Smooth muscle cell (in vitro differentiated cells): ENCODE measurements at regions not wholly inside any gene's neighbourhood (a gene's known extent, or its start where the extent isn't known, plus 50 kb on each side); places are given as distances from the start of the nearest gene placed in this dataset.

Experiments
- DNase-seq: peaks from one replicate; lab custom pipeline; 2025; ENCODE audit not compliant: unreplicated experiment; lab: John Stamatoyannopoulos, UW
- H2AFZ ChIP-seq: fragments of 200-600 bp; sonication (generic); 2 replicates; pipeline ENCODE4 v1.6.0; 2016; ENCODE audit warnings: antibody characterized with exemption, low read depth, mild to moderate bottlenecking
- H3F3A ChIP-seq: fragments of 200-600 bp; sonication (generic); 2 replicates; pipeline ENCODE4 v1.6.0; 2017; ENCODE audit warnings: antibody characterized with exemption, low read depth
- H3K27ac ChIP-seq: fragments of 200-600 bp; sonication (generic); 2 replicates; pipeline ENCODE4 v1.5.1; 2016; ENCODE audit warnings: low read depth, mild to moderate bottlenecking
- H3K27me3 ChIP-seq: fragments of 200-600 bp; sonication (generic); 2 replicates; pipeline ENCODE4 v1.6.1; 2016; ENCODE audit warnings: low read depth, mild to moderate bottlenecking
- H3K36me3 ChIP-seq: fragments of 200-600 bp; sonication (generic); 2 replicates; pipeline ENCODE4 v1.5.1; 2016; ENCODE audit warnings: low read depth
- H3K4me1 ChIP-seq: fragments of 200-600 bp; sonication (generic); 2 replicates; pipeline ENCODE4 v1.5.1; 2016; ENCODE audit warnings: low read depth
- H3K4me2 ChIP-seq: fragments of 200-600 bp; sonication (generic); 2 replicates; pipeline ENCODE4 v1.6.0; 2016; ENCODE audit warnings: mild to moderate bottlenecking
- H3K4me3 ChIP-seq: fragments of 200-600 bp; sonication (generic); 2 replicates; pipeline ENCODE4 v1.5.1; 2016; ENCODE audit warnings: mild to moderate bottlenecking
- H3K79me2 ChIP-seq: fragments of 200-600 bp; sonication (generic); 2 replicates; pipeline ENCODE4 v1.6.0; 2016; ENCODE audit warnings: low read depth, mild to moderate bottlenecking
- H3K9ac ChIP-seq: fragments of 200-600 bp; sonication (generic); 2 replicates; pipeline ENCODE4 v1.6.0; 2016; ENCODE audit warnings: low read depth
- H3K9me3 ChIP-seq: fragments of 200-600 bp; sonication (generic); replicated peaks from 2 replicates; pipeline ENCODE4 v1.5.1; 2016; ENCODE audit warnings: low read depth
- H4K20me1 ChIP-seq: fragments of 200-600 bp; sonication (generic); 2 replicates; pipeline ENCODE4 v1.6.0; 2016; ENCODE audit warnings: low read depth
- WGBS: methylation state at CpG from one replicate; pipeline ENCODE4 v1.1.7; 2016; ENCODE audit warnings: low lambda C conversion rate; 5-methylcytosine and 5-hydroxymethylcytosine counted together
- TF ChIP-seq, protein P1 (sequence below): fragments of 200-600 bp; sonication (generic); IDR thresholded peaks from 2 replicates; pipeline ENCODE4 v1.5.1; 2017; ENCODE audit warnings: borderline replicate concordance, mild to moderate bottlenecking, antibody characterized with exemption; ENCODE audit not compliant: insufficient read depth, poor library complexity, severe bottlenecking

DNA sequence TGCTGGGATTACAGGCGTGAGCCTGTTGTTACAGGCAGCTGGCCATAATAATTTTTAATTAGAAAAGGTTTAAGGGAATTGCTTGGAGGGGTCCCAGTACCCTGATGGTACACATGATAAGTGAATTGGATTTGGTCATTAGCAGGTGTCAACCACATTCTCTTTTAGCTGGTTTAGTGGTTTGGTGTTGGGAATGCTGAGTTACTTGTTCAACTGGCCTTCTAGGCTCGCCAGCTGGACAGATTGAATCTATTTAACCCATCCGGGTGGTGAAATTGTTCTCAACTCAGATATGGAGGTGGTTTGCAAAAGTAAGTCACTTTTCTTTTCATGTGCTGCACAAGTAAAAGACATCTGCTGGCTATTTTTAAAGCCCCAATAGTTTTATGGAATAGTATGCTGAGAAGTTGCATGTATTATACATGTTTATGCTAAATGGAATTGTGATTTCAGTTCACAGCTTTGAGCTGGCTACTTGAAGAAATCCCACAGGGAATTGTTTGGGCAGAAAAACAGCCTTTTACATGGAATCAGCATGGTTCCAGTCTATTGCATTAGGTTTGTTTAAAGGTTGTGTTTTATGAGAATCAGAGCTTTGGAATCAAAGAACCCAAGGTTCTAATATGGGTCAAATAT lies 149.8 kb upstream of the SLC28A3 start:
- no peaks in the 10 kb centered on the region for H3K4me1 ChIP-seq
- no peak for DNase-seq
- H3K4me2 ChIP-seq = no peak overlapping the region
- H4K20me1 ChIP-seq = no peaks in the 10 kb centered on the region
- WGBS = 75% methylated on average over 3 of the region's 3 CpGs
- no peak overlapping the region for H3K27ac ChIP-seq
- no peaks in the 10 kb centered on the region for H3K27me3 ChIP-seq
- H3K36me3 ChIP-seq = no peaks in the 10 kb centered on the region
- TF ChIP-seq, protein P1, sequence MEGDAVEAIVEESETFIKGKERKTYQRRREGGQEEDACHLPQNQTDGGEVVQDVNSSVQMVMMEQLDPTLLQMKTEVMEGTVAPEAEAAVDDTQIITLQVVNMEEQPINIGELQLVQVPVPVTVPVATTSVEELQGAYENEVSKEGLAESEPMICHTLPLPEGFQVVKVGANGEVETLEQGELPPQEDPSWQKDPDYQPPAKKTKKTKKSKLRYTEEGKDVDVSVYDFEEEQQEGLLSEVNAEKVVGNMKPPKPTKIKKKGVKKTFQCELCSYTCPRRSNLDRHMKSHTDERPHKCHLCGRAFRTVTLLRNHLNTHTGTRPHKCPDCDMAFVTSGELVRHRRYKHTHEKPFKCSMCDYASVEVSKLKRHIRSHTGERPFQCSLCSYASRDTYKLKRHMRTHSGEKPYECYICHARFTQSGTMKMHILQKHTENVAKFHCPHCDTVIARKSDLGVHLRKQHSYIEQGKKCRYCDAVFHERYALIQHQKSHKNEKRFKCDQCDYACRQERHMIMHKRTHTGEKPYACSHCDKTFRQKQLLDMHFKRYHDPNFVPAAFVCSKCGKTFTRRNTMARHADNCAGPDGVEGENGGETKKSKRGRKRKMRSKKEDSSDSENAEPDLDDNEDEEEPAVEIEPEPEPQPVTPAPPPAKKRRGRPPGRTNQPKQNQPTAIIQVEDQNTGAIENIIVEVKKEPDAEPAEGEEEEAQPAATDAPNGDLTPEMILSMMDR = no peak
- H3K79me2 ChIP-seq = no peaks in the 10 kb centered on the region
- no peak overlapping the region for H3K4me3 ChIP-seq
- no peaks in the 10 kb centered on the region for H3K9me3 ChIP-seq
- H3K9ac ChIP-seq = no peak overlapping the region
- H3F3A ChIP-seq = no peaks in the 10 kb centered on the region
- H2AFZ ChIP-seq = no peak overlapping the region

DNA sequence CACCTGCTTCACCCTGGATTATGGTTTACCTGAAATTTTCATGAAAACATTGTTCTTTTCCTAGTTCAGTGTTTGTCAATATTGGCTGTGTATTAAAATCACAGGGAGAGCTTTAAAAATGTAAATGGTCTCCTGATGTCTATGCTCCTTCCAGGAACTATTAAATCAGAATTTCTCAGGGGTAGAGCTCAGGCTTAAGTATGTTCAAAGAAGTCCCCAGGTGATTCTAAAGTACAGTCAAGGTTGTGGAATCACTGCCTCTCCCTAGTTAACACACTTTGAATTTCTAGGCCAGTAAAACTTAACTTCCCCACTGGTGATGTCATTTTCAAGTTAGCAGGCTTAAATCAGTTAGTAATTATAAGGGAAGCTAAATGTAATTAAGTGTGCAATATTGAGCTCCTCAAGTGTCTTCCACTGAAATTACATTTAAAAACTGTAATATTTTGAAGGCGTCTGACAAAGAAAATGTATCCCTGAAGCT lies 150.3 kb upstream of the SLC28A3 start:
- Histone ChIP-seq H3K4me2 (no peak overlapping the region), H3K27me3 (no peaks in the 10 kb centered on the region), H3K36me3 (no peaks in the 10 kb centered on the region), H3K27ac (no peak overlapping the region), H3F3A (no peaks in the 10 kb centered on the region), H3K4me3 (no peak overlapping the region), H3K79me2 (no peaks in the 10 kb centered on the region), H3K9me3 (no peaks in the 10 kb centered on the region), H3K9ac (no peak overlapping the region), H2AFZ (no peak overlapping the region), H3K4me1 (no peaks in the 10 kb centered on the region), H4K20me1 (no peaks in the 10 kb centered on the region)
- TF ChIP-seq, protein P1 = no peak
- no peak for DNase-seq
- 95% methylated on average over 1 of the region's 1 CpG for WGBS

DNA sequence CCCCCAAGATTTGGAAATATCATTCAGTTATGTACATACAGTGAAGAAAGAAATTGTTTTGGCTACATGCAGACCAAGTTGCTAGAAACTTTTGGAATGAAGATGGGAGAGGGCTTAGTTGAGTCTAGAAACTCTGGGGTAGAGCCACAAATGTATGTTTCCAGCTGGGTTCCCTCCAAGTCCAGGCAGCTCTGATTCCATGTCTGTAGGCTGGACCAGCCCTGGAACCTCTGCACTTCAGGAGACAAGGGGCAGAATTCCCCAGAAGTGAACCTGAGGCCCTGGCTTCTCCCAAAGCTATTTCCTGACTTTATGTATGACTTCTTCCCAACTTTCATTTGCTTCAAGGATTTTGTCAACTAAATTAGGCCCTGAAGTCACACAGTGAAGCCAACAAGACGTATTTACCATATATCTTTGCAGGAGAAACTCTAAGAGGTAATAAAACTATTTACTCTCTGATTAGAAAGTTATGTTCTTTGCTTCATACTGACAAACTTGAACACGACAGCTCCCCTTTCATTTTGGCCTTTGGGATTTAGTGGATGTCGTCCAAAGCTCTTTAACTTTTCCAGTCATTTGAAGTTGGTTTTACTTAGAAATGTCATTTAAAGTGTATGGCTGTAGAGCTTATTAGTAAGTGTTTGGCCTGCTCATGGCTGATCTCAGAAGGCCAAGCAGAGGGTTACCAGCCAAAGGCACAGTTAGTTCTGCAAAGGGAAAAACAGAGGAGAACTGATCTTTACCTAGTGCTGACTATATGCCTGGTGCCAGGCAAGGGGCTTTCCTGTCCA lies 152.0 kb upstream of the SLC28A3 start:
- no peak overlapping the region for H3K27ac ChIP-seq
- TF ChIP-seq, protein P1 = no peak
- H3K79me2 ChIP-seq = no peaks in the 10 kb centered on the region
- no peaks in the 10 kb centered on the region for H3K4me1 ChIP-seq
- WGBS = 83% methylated on average over 3 of the region's 3 CpGs
- H3K9ac ChIP-seq = no peak overlapping the region
- no peak overlapping the region for H3K4me3 ChIP-seq
- no peaks in the 10 kb centered on the region for H3K9me3 ChIP-seq
- no peak overlapping the region for H2AFZ ChIP-seq
- no peaks in the 10 kb centered on the region for H3K27me3 ChIP-seq
- no peaks in the 10 kb centered on the region for H3K36me3 ChIP-seq
- no peaks in the 10 kb centered on the region for H3F3A ChIP-seq
- H3K4me2 ChIP-seq = no peak overlapping the region
- H4K20me1 ChIP-seq = no peaks in the 10 kb centered on the region
- DNase-seq = no peak
